Upper lobe of right lung (tissue), 1 donor: ENCODE measurements at regions not wholly inside any gene's neighbourhood (a gene's known extent, or its start where the extent isn't known, plus 50 kb on each side); places are given as distances from the start of the nearest gene placed in this dataset.

Experiments
- ATAC-seq: fragments of 200-7000 bp; cut with Tn5 transposase; one replicate; pipeline ENCODE4 v1.9.1; 2020; ENCODE audit warnings: mild to moderate bottlenecking, moderate library complexity
- DNase-seq: peaks from one replicate; pipeline ENCODE4 v3.0.0-alpha.2; 2020
- H3K27ac ChIP-seq: fragments of 200-600 bp; one replicate; pipeline ENCODE4 v1.8.0; 2022
- H3K27me3 ChIP-seq: fragments of 200-600 bp; one replicate; pipeline ENCODE4 v1.8.0; 2022; ENCODE audit warnings: mild to moderate bottlenecking
- H3K36me3 ChIP-seq: fragments of 200-600 bp; one replicate; pipeline ENCODE4 v1.8.0; 2022
- H3K4me1 ChIP-seq: fragments of 200-600 bp; one replicate; pipeline ENCODE4 v1.8.0; 2022
- H3K4me3 ChIP-seq: fragments of 200-600 bp; one replicate; pipeline ENCODE4 v1.8.0; 2022; ENCODE audit warnings: mild to moderate bottlenecking
- H3K9me3 ChIP-seq: fragments of 200-600 bp; one replicate; pipeline ENCODE4 v1.8.0; 2022
- CTCF ChIP-seq: fragments of 200-600 bp; IDR thresholded peaks from one replicate; pipeline ENCODE4 v1.8.0; 2022; ENCODE audit warnings: antibody characterized with exemption
- intact Hi-C: fragments of 100-400 bp; cut with DNase I; formaldehyde crosslinking; loops from one replicate; pipeline ENCODE4 v1.11.0; 2022
- donor health status: DM: no; HTN: yes; CAD: no; lungs with severe emphysema.

DNA sequence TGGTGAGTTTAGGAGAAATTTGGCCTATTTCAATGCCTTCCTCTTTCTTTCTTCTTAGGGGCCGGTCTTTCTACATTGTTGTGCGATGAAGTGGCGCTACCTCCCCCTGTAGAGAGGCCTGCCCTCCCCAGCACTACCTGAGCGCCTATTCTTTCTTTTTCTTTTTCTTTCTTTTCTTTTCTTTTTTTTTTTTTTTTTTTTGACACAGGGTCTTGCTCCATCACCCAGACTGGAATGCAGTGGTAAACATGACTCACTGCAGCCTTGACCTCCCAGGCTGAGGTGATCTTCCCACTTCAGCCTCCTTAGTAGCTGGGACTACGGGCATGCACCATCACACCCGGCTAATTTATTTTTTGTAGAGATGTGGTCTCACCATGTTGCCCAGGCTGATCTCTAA, 136.1 kb upstream of the MAX start:
- DNase-seq (no peak), ATAC-seq (no peak)
- Histone ChIP-seq H3K36me3 (no peaks in the 10 kb centered on the region), H3K4me1 (peaks cover 4% of the 10 kb centered on the region), H3K27ac (no peak overlapping the region), H3K27me3 (no peaks in the 10 kb centered on the region), H3K9me3 (no peaks in the 10 kb centered on the region), H3K4me3 (no peak overlapping the region)
- intact Hi-C loops = no loop called here
- TF ChIP-seq CTCF = no peak

- TF ChIP-seq CTCF = no peak
- Histone ChIP-seq H3K9me3 (no peaks in the 10 kb centered on the region), H3K4me3 (no peak overlapping the region), H3K27ac (no peak overlapping the region), H3K27me3 (no peaks in the 10 kb centered on the region), H3K4me1 (peaks cover 4% of the 10 kb centered on the region), H3K36me3 (no peaks in the 10 kb centered on the region)
- intact Hi-C loops = no loop called here
- ATAC-seq (peak; percentile 47), DNase-seq (no peak)
Observed at GRCh38 chr14:65239143-65239937, 137.0 kb upstream of the MAX start.

GRCh38 chr14:65239938-65240296, 137.6 kb upstream of the MAX start:
- no peak overlapping the region for H3K4me3 ChIP-seq
- no peaks in the 10 kb centered on the region for H3K9me3 ChIP-seq
- peaks cover 4% of the 10 kb centered on the region for H3K4me1 ChIP-seq
- H3K36me3 ChIP-seq = no peaks in the 10 kb centered on the region
- no peak overlapping the region for H3K27ac ChIP-seq
- ATAC-seq = no peak
- intact Hi-C loops = no loop called here
- H3K27me3 ChIP-seq = no peaks in the 10 kb centered on the region
- no peak for DNase-seq
- no peak for TF ChIP-seq CTCF

DNA sequence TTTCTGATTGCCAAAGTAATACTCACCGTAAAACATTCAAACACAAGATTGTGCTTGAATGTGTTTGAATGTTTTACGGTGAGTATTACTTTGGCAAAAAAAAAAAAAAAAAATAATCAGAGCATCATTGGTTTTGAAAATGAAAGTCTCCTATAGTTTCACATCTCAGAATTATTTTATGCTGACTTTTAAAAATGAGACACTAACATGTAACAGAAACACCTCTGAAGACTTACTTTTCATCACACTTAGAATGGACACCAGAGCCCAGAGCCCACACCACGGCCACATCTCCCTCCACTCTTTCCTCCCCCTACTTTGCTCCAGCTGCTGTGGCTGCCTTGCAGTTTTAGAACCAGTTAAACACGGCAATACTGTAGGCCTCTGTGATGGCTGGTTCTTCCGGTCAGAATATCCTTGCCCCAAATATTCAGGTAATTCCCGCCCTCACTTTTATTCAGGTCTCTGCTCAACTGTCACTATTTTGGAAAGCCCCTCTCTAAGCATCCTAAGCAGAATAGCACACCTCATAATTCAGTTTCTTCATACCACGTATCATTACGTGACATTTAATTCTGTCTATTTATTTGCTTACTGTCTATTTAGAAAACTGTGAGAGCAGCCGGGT, 138.9 kb upstream of the MAX start:
- Histone ChIP-seq H3K36me3 (no peaks in the 10 kb centered on the region), H3K27me3 (no peaks in the 10 kb centered on the region), H3K4me1 (peaks cover 4% of the 10 kb centered on the region), H3K9me3 (no peaks in the 10 kb centered on the region), H3K4me3 (no peak overlapping the region), H3K27ac (no peak overlapping the region)
- no peak for TF ChIP-seq CTCF
- DNase-seq (no peak), ATAC-seq (no peak)
- intact Hi-C loops = no loop called here

GRCh38 chr14:65242732-65243134, 140.4 kb upstream of the MAX start:
- no peak for TF ChIP-seq CTCF
- intact Hi-C loops = no loop called here
- no peaks in the 10 kb centered on the region for H3K36me3 ChIP-seq
- H3K9me3 ChIP-seq = no peaks in the 10 kb centered on the region
- no peak overlapping the region for H3K27ac ChIP-seq
- ATAC-seq (no peak), DNase-seq (no peak)
- H3K4me3 ChIP-seq = no peak overlapping the region
- H3K27me3 ChIP-seq = no peaks in the 10 kb centered on the region
- peaks cover 4% of the 10 kb centered on the region for H3K4me1 ChIP-seq
